Endothelial cell of umbilical vein (primary cell): ENCODE measurements at regions not wholly inside any gene's neighbourhood (a gene's known extent, or its start where the extent isn't known, plus 50 kb on each side); places are given as distances from the start of the nearest gene placed in this dataset.

Source experiments
- CTCF ChIP-seq, 2 donors: IDR thresholded peaks; 1 replicate in 1 of 2; 2 replicates in 1 of 2; pipeline ENCODE4 v1.5.1; 2011; ENCODE audit warnings: low read length in 2 of 2, mild to moderate bottlenecking in 2 of 2, moderate library complexity in 2 of 2, control low read depth in 1 of 2, inconsistent platforms in 1 of 2, low read depth in 1 of 2; ENCODE audit not compliant: insufficient read depth in 1 of 2; ENCODE audit errors: extremely low read depth in 1 of 2
- POLR2A ChIP-seq: IDR thresholded peaks from 2 replicates; pipeline ENCODE4 v1.6.1; 2012; ENCODE audit warnings: low read depth, mild to moderate bottlenecking, control low read depth, low read length

GRCh38 chr7:17185690-17186070 is 112.8 kb upstream of the AHR start:
- TF ChIP-seq CTCF (IDR thresholded peaks at IDR 0.05; ENCODE audit: extremely low read depth in 1 of 2, insufficient read depth in 1 of 2, low read depth in 1 of 2, low read length in 2 of 2): no peak
- TF ChIP-seq POLR2A: no peak
